ENCODE measurements at regions not wholly inside any gene's neighbourhood (a gene's known extent, or its start where the extent isn't known, plus 50 kb on each side); places are given as distances from the start of the nearest gene placed in this dataset.

GRCh38 chr1:147852706-147853225 lies 49.8 kb upstream of the GJA8 start:
- Mint-ChIP-seq H3K36me3 (peaks cover 6% of the 10 kb centered on the region; the same call in 1 of the 2 replicates), H3K4me1 (peaks cover 39% of the 10 kb centered on the region), H3K9me3 (peaks cover 11% of the 10 kb centered on the region), H3K4me3 (no peak overlapping the region), H3K27ac (no peak overlapping the region), H3K27me3 (ENCODE audit: low read depth) (peaks cover 9% of the 10 kb centered on the region)
- ChIA-PET CTCF (interaction anchor here (2.7 kb wide), 1 partner anchor 40 kb away, joined by 11 read pairs; no protein-coding TSS in a partner anchor), POLR2A (interaction anchor here (1.3 kb wide), 1 partner anchor 16 kb away, joined by 4 read pairs; no protein-coding TSS in a partner anchor)
- ATAC-seq, result no peak
- DNase-seq (ENCODE audit: low spot score), result no peak
- TF ChIP-seq ZNF263 (CRISPR knock-in tag; IDR thresholded peaks at IDR 0.05; ENCODE audit: low read depth) (no peak), E2F4 (CRISPR knock-in tag; IDR thresholded peaks at IDR 0.05; ENCODE audit: borderline replicate concordance, low read depth) (no peak), TP53 (CRISPR knock-in tag; IDR thresholded peaks at IDR 0.05) (no peak), HMGA2 (CRISPR knock-in tag; IDR thresholded peaks at IDR 0.05) (no peak), ZNF396 (CRISPR knock-in tag; IDR thresholded peaks at IDR 0.05; ENCODE audit: borderline replicate concordance) (no peak), GRHL2 (CRISPR knock-in tag; IDR thresholded peaks at IDR 0.05; ENCODE audit: insufficient replicate concordance, severe bottlenecking) (no peak), JAZF1 (CRISPR knock-in tag; IDR thresholded peaks at IDR 0.05) (no peak), E2F5 (CRISPR knock-in tag; IDR thresholded peaks at IDR 0.05) (no peak), KAT7 (CRISPR knock-in tag; IDR thresholded peaks at IDR 0.05; ENCODE audit: borderline replicate concordance) (no peak), TCF7 (CRISPR knock-in tag; IDR thresholded peaks at IDR 0.05; ENCODE audit: low read depth) (no peak), STAT6 (CRISPR knock-in tag; conservative IDR thresholded peaks at IDR 0.05; ENCODE audit: low read depth) (no peak)
